ENCODE measurements at regions not wholly inside any gene's neighbourhood (a gene's known extent, or its start where the extent isn't known, plus 50 kb on each side); places are given as distances from the start of the nearest gene placed in this dataset.

DNA sequence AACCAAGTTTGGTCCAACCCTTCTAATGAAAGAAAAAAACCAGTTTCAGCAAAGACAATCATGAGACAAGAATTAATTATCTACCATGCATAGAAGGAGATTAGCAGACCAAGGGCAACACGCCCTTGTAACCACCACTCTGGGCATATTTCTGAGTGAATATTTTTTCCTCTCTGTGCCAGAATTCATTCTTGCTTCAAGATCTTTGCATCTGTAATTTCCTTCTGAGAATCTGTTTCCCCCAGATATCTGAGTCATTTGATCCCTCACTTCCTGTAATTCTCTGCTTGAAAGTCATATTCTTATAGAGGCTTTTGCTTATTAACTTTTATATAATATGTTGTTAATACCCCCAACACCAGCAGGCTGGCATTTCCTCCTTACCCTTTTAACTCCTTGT is 243.7 kb downstream of the SLC16A7 start:
- Mint-ChIP-seq H3K4me3 (no peak overlapping the region), H3K4me1 (peaks cover 28% of the 10 kb centered on the region), H3K27ac (no peak overlapping the region), H3K27me3 (ENCODE audit: low read depth) (no peaks in the 10 kb centered on the region), H3K36me3 (no peaks in the 10 kb centered on the region), H3K9me3 (no peaks in the 10 kb centered on the region)
- CTCF ChIA-PET: no interaction called here
- POLR2A ChIA-PET: no interaction called here
- ATAC-seq (no peak), DNase-seq (ENCODE audit: low spot score) (no peak)
- TF ChIP-seq, protein P1, sequence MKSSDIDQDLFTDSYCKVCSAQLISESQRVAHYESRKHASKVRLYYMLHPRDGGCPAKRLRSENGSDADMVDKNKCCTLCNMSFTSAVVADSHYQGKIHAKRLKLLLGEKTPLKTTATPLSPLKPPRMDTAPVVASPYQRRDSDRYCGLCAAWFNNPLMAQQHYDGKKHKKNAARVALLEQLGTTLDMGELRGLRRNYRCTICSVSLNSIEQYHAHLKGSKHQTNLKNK (CRISPR knock-in tag; IDR thresholded peaks at IDR 0.05): no peak
- no peak for TF ChIP-seq NR2C2 (CRISPR knock-in tag; IDR thresholded peaks at IDR 0.05)
- TF ChIP-seq, protein P2, sequence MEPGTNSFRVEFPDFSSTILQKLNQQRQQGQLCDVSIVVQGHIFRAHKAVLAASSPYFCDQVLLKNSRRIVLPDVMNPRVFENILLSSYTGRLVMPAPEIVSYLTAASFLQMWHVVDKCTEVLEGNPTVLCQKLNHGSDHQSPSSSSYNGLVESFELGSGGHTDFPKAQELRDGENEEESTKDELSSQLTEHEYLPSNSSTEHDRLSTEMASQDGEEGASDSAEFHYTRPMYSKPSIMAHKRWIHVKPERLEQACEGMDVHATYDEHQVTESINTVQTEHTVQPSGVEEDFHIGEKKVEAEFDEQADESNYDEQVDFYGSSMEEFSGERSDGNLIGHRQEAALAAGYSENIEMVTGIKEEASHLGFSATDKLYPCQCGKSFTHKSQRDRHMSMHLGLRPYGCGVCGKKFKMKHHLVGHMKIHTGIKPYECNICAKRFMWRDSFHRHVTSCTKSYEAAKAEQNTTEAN (CRISPR knock-in tag; IDR thresholded peaks at IDR 0.05): no peak
- TF ChIP-seq, protein P3, sequence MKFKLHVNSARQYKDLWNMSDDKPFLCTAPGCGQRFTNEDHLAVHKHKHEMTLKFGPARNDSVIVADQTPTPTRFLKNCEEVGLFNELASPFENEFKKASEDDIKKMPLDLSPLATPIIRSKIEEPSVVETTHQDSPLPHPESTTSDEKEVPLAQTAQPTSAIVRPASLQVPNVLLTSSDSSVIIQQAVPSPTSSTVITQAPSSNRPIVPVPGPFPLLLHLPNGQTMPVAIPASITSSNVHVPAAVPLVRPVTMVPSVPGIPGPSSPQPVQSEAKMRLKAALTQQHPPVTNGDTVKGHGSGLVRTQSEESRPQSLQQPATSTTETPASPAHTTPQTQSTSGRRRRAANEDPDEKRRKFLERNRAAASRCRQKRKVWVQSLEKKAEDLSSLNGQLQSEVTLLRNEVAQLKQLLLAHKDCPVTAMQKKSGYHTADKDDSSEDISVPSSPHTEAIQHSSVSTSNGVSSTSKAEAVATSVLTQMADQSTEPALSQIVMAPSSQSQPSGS (CRISPR knock-in tag; IDR thresholded peaks at IDR 0.05; ENCODE audit: borderline replicate concordance, low read depth): no peak
- TF ChIP-seq, protein P4, sequence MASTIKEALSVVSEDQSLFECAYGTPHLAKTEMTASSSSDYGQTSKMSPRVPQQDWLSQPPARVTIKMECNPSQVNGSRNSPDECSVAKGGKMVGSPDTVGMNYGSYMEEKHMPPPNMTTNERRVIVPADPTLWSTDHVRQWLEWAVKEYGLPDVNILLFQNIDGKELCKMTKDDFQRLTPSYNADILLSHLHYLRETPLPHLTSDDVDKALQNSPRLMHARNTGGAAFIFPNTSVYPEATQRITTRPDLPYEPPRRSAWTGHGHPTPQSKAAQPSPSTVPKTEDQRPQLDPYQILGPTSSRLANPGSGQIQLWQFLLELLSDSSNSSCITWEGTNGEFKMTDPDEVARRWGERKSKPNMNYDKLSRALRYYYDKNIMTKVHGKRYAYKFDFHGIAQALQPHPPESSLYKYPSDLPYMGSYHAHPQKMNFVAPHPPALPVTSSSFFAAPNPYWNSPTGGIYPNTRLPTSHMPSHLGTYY (CRISPR knock-in tag; IDR thresholded peaks at IDR 0.05): no peak
- TF ChIP-seq GTF2I (CRISPR knock-in tag; conservative IDR thresholded peaks at IDR 0.05): no peak
- TF ChIP-seq, protein P5, sequence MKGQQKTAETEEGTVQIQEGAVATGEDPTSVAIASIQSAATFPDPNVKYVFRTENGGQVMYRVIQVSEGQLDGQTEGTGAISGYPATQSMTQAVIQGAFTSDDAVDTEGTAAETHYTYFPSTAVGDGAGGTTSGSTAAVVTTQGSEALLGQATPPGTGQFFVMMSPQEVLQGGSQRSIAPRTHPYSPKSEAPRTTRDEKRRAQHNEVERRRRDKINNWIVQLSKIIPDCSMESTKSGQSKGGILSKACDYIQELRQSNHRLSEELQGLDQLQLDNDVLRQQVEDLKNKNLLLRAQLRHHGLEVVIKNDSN (CRISPR knock-in tag; IDR thresholded peaks at IDR 0.05): no peak
- no peak for TF ChIP-seq ZNF219 (CRISPR knock-in tag; IDR thresholded peaks at IDR 0.05; ENCODE audit: borderline replicate concordance)
- TF ChIP-seq GRHL2 (CRISPR knock-in tag; IDR thresholded peaks at IDR 0.05; ENCODE audit: insufficient replicate concordance, severe bottlenecking): no peak
- TF ChIP-seq, protein P6, sequence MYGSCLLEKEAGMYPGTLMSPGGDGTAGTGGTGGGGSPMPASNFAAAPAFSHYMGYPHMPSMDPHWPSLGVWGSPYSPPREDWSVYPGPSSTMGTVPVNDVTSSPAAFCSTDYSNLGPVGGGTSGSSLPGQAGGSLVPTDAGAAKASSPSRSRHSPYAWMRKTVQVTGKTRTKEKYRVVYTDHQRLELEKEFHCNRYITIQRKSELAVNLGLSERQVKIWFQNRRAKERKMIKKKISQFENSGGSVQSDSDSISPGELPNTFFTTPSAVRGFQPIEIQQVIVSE (CRISPR knock-in tag; IDR thresholded peaks at IDR 0.05; ENCODE audit: borderline replicate concordance): no peak
- no peak for TF ChIP-seq TP53 (CRISPR knock-in tag; IDR thresholded peaks at IDR 0.05)
- TF ChIP-seq, protein P7, sequence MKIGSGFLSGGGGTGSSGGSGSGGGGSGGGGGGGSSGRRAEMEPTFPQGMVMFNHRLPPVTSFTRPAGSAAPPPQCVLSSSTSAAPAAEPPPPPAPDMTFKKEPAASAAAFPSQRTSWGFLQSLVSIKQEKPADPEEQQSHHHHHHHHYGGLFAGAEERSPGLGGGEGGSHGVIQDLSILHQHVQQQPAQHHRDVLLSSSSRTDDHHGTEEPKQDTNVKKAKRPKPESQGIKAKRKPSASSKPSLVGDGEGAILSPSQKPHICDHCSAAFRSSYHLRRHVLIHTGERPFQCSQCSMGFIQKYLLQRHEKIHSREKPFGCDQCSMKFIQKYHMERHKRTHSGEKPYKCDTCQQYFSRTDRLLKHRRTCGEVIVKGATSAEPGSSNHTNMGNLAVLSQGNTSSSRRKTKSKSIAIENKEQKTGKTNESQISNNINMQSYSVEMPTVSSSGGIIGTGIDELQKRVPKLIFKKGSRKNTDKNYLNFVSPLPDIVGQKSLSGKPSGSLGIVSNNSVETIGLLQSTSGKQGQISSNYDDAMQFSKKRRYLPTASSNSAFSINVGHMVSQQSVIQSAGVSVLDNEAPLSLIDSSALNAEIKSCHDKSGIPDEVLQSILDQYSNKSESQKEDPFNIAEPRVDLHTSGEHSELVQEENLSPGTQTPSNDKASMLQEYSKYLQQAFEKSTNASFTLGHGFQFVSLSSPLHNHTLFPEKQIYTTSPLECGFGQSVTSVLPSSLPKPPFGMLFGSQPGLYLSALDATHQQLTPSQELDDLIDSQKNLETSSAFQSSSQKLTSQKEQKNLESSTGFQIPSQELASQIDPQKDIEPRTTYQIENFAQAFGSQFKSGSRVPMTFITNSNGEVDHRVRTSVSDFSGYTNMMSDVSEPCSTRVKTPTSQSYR (CRISPR knock-in tag; IDR thresholded peaks at IDR 0.05): no peak
- TF ChIP-seq FOXP1 (CRISPR knock-in tag; IDR thresholded peaks at IDR 0.05; ENCODE audit: borderline replicate concordance): no peak
- no peak for TF ChIP-seq SP1 (CRISPR knock-in tag; conservative IDR thresholded peaks at IDR 0.05)
- TF ChIP-seq, protein P8, sequence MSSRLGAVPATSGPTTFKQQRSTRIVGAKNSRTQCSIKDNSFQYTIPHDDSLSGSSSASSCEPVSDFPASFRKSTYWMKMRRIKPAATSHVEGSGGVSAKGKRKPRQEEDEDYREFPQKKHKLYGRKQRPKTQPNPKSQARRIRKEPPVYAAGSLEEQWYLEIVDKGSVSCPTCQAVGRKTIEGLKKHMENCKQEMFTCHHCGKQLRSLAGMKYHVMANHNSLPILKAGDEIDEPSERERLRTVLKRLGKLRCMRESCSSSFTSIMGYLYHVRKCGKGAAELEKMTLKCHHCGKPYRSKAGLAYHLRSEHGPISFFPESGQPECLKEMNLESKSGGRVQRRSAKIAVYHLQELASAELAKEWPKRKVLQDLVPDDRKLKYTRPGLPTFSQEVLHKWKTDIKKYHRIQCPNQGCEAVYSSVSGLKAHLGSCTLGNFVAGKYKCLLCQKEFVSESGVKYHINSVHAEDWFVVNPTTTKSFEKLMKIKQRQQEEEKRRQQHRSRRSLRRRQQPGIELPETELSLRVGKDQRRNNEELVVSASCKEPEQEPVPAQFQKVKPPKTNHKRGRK (CRISPR knock-in tag; IDR thresholded peaks at IDR 0.05; ENCODE audit: borderline replicate concordance): no peak
- TF ChIP-seq, protein P9, sequence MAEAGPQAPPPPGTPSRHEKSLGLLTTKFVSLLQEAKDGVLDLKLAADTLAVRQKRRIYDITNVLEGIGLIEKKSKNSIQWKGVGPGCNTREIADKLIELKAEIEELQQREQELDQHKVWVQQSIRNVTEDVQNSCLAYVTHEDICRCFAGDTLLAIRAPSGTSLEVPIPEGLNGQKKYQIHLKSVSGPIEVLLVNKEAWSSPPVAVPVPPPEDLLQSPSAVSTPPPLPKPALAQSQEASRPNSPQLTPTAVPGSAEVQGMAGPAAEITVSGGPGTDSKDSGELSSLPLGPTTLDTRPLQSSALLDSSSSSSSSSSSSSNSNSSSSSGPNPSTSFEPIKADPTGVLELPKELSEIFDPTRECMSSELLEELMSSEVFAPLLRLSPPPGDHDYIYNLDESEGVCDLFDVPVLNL (CRISPR knock-in tag; IDR thresholded peaks at IDR 0.05; ENCODE audit: borderline replicate concordance, low read depth): no peak
- TF ChIP-seq CREB1 (CRISPR knock-in tag; IDR thresholded peaks at IDR 0.05): no peak
- TF ChIP-seq, protein P10, sequence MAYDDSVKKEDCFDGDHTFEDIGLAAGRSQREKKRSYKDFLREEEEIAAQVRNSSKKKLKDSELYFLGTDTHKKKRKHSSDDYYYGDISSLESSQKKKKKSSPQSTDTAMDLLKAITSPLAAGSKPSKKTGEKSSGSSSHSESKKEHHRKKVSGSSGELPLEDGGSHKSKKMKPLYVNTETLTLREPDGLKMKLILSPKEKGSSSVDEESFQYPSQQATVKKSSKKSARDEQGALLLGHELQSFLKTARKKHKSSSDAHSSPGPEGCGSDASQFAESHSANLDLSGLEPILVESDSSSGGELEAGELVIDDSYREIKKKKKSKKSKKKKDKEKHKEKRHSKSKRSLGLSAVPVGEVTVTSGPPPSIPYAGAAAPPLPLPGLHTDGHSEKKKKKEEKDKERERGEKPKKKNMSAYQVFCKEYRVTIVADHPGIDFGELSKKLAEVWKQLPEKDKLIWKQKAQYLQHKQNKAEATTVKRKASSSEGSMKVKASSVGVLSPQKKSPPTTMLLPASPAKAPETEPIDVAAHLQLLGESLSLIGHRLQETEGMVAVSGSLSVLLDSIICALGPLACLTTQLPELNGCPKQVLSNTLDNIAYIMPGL (CRISPR knock-in tag; IDR thresholded peaks at IDR 0.05): no peak
